Sciatic nerve (tissue), 2 donors: ENCODE measurements at regions not wholly inside any gene's neighbourhood (a gene's known extent, or its start where the extent isn't known, plus 50 kb on each side); places are given as distances from the start of the nearest gene placed in this dataset.

Experiments
- ATAC-seq: fragments of 200-7000 bp; cut with Tn5 transposase; one replicate; pipeline ENCODE4 v1.9.1; 2020; ENCODE audit warnings: mild to moderate bottlenecking, moderate library complexity
- DNase-seq: peaks from one replicate; pipeline ENCODE4 v3.0.0-alpha.2; 2020; ENCODE audit warnings: low spot score
- intact Hi-C: fragments of 100-400 bp; cut with DNase I; formaldehyde crosslinking; loops from one replicate; pipeline ENCODE4 v1.14.2; 2022
- donor health status: DM: no; HTN: no; CAD: no.
- donor health status: DM: no; HTN: no; CAD: no.

GRCh38 chr13:67772807-67773453 is 542.8 kb upstream of the PCDH9 start:
- no peak for ATAC-seq
- intact Hi-C loops, result no loop called here

DNA sequence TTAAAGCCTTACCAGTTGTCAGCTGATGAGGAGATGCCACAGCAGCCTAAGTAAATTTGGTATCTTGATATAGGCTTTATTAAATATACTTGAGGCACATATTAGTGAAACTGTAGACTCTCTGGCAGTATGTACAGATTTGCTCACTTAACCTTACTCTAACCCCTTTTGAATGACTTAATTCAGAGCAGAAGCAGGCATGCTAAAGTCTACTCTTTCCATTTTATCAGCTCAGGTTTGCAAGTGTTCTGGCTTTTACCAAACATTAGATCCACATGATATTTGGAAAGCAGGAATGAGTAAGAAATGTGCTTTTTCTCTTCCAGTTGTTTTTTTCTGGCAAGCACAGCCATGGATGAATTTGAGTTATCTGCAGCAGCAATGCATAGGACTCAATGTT is 541.0 kb upstream of the PCDH9 start:
- intact Hi-C loops, result no loop called here
- no peak for ATAC-seq

More at GRCh38 chr13:67772807-67773453, 542.8 kb upstream of the PCDH9 start:
- no peak for DNase-seq

GRCh38 chr13:67769987-67770341 is 539.8 kb upstream of the PCDH9 start:
- DNase-seq (no peak), ATAC-seq (no peak)
- intact Hi-C loops, result no loop called here

More for the DNA sequence above, 541.0 kb upstream of the PCDH9 start:
- no peak for DNase-seq

GRCh38 chr13:67769063-67769986 is 539.2 kb upstream of the PCDH9 start:
- intact Hi-C loops, result no loop called here
- DNase-seq (no peak), ATAC-seq (no peak)

DNA sequence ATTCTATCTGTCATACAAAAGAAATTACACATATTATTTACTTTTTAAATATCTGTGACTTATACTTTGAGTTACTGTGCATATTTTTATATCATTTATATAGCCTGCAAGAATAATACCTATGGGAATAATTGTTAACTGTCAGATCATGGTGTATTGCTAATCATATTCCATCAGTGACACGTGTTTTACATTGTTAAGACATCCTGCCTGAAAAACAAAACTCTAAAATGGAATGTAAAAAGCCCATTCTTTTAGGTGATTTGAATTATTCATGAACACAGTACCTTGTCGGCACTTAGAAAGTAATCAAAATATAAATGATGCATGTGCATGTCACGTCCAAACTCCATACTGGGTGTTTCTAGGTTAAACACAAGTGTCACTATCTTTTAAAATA is 533.8 kb upstream of the PCDH9 start:
- intact Hi-C loops, result no loop called here
- DNase-seq, result no peak
- no peak for ATAC-seq

GRCh38 chr13:67763384-67763783 is 533.2 kb upstream of the PCDH9 start:
- ATAC-seq (no peak), DNase-seq (no peak)
- intact Hi-C loops, result no loop called here

DNA sequence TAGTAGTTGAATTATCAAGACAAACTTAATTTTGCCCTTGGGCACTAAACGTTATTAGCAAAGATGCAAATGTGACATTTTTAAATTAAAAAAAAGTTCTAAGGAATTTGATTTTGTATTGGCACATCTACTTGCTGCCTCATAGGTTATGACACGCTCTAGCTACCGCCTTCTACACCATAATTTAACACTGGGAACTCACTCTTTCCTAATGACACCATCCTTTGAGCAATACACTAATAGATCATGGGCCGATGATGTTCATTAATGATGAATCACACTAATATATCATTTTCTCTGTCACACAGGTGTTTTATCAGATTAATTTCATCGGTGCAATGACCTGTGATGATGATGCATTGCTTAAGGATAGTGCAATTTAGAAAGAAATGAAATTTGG is 528.8 kb upstream of the PCDH9 start:
- no peak for ATAC-seq
- intact Hi-C loops, result no loop called here
- DNase-seq, result no peak

GRCh38 chr13:67754012-67754411 is 523.9 kb upstream of the PCDH9 start:
- no peak for ATAC-seq
- intact Hi-C loops, result no loop called here
- DNase-seq, result no peak

DNA sequence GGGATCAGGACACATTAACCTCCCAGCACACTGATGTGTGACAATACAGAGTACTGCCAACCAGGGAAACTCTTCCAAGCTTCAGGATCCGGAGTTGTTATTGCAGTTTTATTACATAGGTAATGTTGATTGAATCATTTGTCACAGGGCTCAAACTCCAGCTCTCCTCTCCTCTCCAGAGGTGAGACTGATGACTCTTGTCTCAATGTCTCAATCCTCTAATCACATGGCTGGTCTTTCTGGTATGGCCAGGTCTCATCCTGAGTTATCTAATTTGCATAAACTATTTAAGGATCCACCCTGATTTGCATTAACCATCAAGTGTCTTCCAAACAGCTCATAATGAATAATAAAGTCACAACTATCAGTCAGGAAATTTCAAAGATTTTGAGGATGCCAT is 522.6 kb upstream of the PCDH9 start:
- DNase-seq (no peak), ATAC-seq (no peak)
- intact Hi-C loops, result no loop called here

DNA sequence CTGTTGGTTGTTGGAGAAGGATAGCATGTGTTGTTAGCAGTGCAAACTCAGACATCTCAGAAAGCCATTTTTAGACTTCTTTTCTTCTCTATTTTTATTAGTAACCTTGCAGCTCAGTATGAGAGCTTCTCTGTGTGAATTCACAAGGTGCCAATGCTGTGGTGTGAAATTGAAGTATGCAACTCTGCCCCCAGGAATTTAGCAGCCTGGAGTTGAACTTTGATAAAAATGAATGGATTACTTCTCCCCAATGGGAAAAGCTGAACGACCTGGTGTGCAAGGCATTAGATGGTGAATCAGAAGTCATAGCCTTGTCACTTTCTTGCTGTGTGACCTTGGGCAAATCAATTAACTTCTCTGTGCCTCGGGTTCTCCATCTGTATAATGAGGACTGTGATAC is 512.3 kb upstream of the PCDH9 start:
- ATAC-seq (no peak), DNase-seq (no peak)
- intact Hi-C loops, result no loop called here

GRCh38 chr13:67740871-67741535 is 510.9 kb upstream of the PCDH9 start:
- DNase-seq (no peak), ATAC-seq (no peak)
- intact Hi-C loops, result no loop called here

DNA sequence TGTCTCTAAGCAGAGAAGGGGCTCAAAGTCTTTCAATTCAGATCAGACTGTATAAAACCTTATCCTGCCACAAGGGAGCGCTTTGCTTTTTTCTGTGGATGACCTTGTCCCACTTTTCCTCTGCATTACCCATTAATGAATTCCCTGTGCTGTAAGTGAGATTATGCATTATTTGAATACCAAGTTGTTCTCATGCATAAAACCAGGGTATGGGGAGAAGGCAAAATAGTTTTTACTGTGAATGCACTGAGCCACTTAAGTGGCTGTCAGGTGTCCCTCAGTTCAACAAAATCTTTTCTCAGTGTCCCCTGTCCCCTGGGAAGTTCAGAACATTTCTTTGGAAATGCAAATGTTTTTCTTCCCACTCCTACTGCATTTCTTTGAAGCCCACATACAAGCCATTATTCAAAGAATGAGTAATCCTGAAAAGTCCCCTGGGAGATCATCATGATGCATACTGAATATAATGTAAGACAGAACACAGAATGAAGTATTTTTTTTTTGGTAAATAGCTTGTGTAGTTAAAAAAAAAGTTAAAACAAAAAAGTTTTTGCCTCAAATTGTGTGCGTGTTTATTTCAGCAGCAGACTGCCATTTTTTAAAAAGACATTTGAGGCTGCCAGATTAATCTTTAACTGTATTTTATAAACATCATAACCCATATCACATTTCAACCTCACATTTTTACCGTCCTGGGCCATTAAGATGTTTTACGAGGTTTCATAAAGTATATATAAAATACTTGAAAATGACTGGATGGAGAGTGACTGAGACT is 506.7 kb upstream of the PCDH9 start:
- ATAC-seq, result no peak
- no peak for DNase-seq
- intact Hi-C loops, result no loop called here

- intact Hi-C loops, result no loop called here
- no peak for DNase-seq
- no peak for ATAC-seq
Measured at GRCh38 chr13:67735651-67736050, 505.5 kb upstream of the PCDH9 start.

GRCh38 chr13:67726979-67727378 is 496.8 kb upstream of the PCDH9 start:
- intact Hi-C loops, result no loop called here
- DNase-seq (no peak), ATAC-seq (no peak)

DNA sequence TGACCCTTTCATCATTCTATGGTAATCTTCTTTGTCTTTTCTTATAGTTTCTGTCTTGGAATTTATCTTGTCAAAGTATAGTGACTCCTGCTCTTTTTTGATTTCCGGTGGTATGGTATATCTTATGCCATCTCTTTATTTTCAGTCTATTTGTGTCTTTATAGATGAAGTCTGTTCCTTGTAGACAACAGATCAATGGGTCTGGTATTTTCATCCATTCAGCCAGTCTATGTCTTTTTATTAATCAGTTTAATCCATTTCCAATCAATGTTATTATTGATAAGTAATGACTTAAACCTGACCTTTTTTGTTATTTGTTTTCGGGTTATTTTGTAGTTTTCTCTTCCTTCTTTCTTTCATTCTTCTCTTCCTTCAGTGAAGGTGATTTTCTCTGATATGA is 495.9 kb upstream of the PCDH9 start:
- no peak for ATAC-seq
- DNase-seq, result no peak
- intact Hi-C loops, result no loop called here

DNA sequence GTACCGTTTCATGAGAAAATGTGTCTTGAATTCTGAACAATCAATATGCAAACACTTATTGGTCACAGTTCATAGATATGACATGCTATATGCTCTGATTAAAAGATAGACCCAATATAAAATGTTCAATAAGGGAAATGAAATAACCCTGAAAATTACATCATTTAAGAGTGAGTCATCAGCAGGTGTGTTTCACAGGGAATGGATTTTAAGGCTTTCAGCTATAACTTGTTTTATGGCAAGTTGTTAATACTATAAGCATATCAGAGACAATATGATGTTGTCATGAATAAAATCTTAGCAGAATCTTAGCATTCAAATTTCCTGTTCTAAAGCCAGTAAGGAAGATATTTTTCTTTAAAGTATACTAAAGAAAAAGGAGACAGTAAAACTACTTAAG is 483.4 kb upstream of the PCDH9 start:
- ATAC-seq, result no peak
- no peak for DNase-seq
- intact Hi-C loops, result no loop called here

- intact Hi-C loops, result no loop called here
- DNase-seq (no peak), ATAC-seq (no peak)
Measured at GRCh38 chr13:67696775-67697174, 466.6 kb upstream of the PCDH9 start.

DNA sequence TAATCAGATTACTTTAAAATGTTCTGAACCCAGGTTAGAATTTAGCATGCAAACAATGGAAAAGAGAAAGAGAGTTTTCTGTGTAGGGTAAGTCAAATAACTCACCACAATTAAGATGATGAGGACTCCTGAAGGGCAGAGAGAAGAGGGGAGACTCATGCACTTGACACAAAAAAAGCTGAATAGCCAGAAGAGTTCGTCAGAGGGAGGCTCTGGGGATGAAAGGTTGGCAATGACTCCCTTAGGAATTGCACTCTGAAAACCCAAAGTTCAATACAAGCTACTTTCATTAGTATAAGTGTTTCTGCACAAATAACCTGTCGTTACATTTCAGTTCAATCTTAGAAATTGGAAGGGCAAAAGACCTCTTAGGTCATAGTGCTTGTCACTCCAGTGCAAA is 434.4 kb upstream of the PCDH9 start:
- ATAC-seq (no peak), DNase-seq (no peak)
- intact Hi-C loops, result no loop called here

GRCh38 chr13:67662997-67663396 is 432.9 kb upstream of the PCDH9 start:
- ATAC-seq, result no peak
- intact Hi-C loops, result no loop called here
- no peak for DNase-seq
